Breast epithelium (tissue), 4 donors: ENCODE measurements at regions not wholly inside any gene's neighbourhood (a gene's known extent, or its start where the extent isn't known, plus 50 kb on each side); places are given as distances from the start of the nearest gene placed in this dataset.
A peak's percentile ranks its signal among the peaks of the same experiment; 100 is the strongest.

Experiments
- DNase-seq, 2 donors: peaks; one replicate each; pipeline ENCODE4 v3.0.0-alpha.2; 2019; ENCODE audit warnings: low spot score in 2 of 2
- H3K27ac ChIP-seq, 2 donors: fragments of 200-600 bp; sonication (generic) in 1 of 2; one replicate each; pipeline ENCODE4 v1.5.1; 2016 to 2019; ENCODE audit warnings: mild to moderate bottlenecking in 1 of 2
- H3K27me3 ChIP-seq, 2 donors: fragments of 200-600 bp; sonication (generic) in 1 of 2; one replicate each; pipeline versions ENCODE4 v1.5.1 to v1.6.0; 2017 to 2019; ENCODE audit warnings: control low read depth in 1 of 2, mild to moderate bottlenecking in 1 of 2
- H3K36me3 ChIP-seq: fragments of 200-600 bp; one replicate; pipeline ENCODE4 v1.5.1; 2019
- H3K4me1 ChIP-seq, 2 donors: fragments of 200-600 bp; sonication (generic); one replicate each; pipeline ENCODE4 v1.5.1; 2016 to 2019; ENCODE audit warnings: control low read depth in 1 of 2
- H3K4me3 ChIP-seq, 3 donors: fragments of 200-600 bp; sonication (generic); 1 replicate in 2 of 3; 2 replicates in 1 of 3; pipeline ENCODE4 v1.5.1; 2016 to 2019; ENCODE audit warnings: mild to moderate bottlenecking in 3 of 3, moderate library complexity in 2 of 3
- H3K9me3 ChIP-seq, 2 donors: fragments of 200-600 bp; sonication (generic) in 1 of 2; one replicate each; pipeline ENCODE4 v1.5.1; 2016 to 2019; ENCODE audit warnings: control low read depth in 1 of 2
- POLR2A ChIP-seq: fragments of 450-650 bp; IDR thresholded peaks from one replicate; pipeline ENCODE4 v1.6.1; 2016; ENCODE audit warnings: antibody characterized with exemption, mild to moderate bottlenecking, moderate library complexity
- POLR2AphosphoS5 ChIP-seq, 3 donors: sonication (generic); formaldehyde crosslinking; IDR thresholded peaks; one replicate each; pipeline ENCODE4 v1.6.1; 2017; ENCODE audit warnings: antibody characterized with exemption in 3 of 3
- intact Hi-C: fragments of 100-400 bp; cut with DNase I; formaldehyde crosslinking; loops from one replicate; pipeline ENCODE4 v1.15.1; 2023; ENCODE audit warnings: low total_unique reads
- TF ChIP-seq, protein P1 (sequence below), 3 donors: fragments of 450-650 bp; IDR thresholded peaks; one replicate each; pipeline ENCODE4 v1.5.1; 2016 to 2017; ENCODE audit warnings: antibody characterized with exemption in 3 of 3, mild to moderate bottlenecking in 3 of 3, moderate library complexity in 3 of 3

DNA sequence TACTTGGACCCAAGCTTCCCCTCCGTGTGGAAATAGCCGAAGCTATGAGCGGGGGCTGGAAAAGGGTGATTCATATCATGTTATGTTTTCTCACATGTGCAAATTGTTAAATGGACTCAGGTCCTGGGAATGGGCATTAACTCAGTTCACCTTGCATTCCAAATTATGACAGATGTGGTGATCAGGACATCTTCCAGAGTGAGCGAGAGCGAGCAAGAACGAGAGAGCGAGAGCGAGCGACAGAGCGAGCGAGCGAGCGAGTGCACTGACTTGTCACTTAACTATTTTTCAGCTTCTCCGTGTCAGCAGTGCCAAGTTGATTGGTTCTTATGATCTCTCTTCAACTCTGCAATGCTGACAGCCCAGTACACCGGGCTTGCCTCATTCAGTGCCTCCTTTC is 437.4 kb upstream of the NRSN1 start:
- no peak overlapping the region for H3K27ac ChIP-seq
- no peaks in the 10 kb centered on the region for H3K9me3 ChIP-seq
- intact Hi-C loops, result no loop called here
- H3K4me3 ChIP-seq, result peak overlapping the region in 1 of 3 donors; percentile 30
- no peak for DNase-seq
- no peak for TF ChIP-seq POLR2A
- TF ChIP-seq, protein P1, sequence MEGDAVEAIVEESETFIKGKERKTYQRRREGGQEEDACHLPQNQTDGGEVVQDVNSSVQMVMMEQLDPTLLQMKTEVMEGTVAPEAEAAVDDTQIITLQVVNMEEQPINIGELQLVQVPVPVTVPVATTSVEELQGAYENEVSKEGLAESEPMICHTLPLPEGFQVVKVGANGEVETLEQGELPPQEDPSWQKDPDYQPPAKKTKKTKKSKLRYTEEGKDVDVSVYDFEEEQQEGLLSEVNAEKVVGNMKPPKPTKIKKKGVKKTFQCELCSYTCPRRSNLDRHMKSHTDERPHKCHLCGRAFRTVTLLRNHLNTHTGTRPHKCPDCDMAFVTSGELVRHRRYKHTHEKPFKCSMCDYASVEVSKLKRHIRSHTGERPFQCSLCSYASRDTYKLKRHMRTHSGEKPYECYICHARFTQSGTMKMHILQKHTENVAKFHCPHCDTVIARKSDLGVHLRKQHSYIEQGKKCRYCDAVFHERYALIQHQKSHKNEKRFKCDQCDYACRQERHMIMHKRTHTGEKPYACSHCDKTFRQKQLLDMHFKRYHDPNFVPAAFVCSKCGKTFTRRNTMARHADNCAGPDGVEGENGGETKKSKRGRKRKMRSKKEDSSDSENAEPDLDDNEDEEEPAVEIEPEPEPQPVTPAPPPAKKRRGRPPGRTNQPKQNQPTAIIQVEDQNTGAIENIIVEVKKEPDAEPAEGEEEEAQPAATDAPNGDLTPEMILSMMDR (IDR thresholded peaks at IDR 0.05), result no peak
- TF ChIP-seq POLR2AphosphoS5 (IDR thresholded peaks at IDR 0.05), result no peak
- H3K36me3 ChIP-seq, result no peaks in the 10 kb centered on the region
- H3K4me1 ChIP-seq, result no peaks in the 10 kb centered on the region
- H3K27me3 ChIP-seq, result no peaks in the 10 kb centered on the region

- DNase-seq, result no peak
- H3K27ac ChIP-seq, result no peak overlapping the region
- intact Hi-C loops, result loop anchor here (5.0 kb wide), 1 partner anchor 1378 kb away; no protein-coding TSS in a partner anchor
Measured at GRCh38 chr6:23690453-23691049, 435.5 kb upstream of the NRSN1 start.

GRCh38 chr6:23692184-23692583 is 433.8 kb upstream of the NRSN1 start:
- no peak for TF ChIP-seq POLR2A
- no peak for TF ChIP-seq POLR2AphosphoS5 (IDR thresholded peaks at IDR 0.05)
- TF ChIP-seq, protein P1 (IDR thresholded peaks at IDR 0.05), result no peak
- Histone ChIP-seq H3K27ac (no peak overlapping the region), H3K36me3 (no peaks in the 10 kb centered on the region), H3K4me1 (no peaks in the 10 kb centered on the region), H3K27me3 (no peaks in the 10 kb centered on the region), H3K4me3 (no peak overlapping the region), H3K9me3 (no peaks in the 10 kb centered on the region)
- no peak for DNase-seq
- intact Hi-C loops, result loop anchor here (5.0 kb wide), 1 partner anchor 1380 kb away; no protein-coding TSS in a partner anchor

More at GRCh38 chr6:23690453-23691049, 435.5 kb upstream of the NRSN1 start:
- Histone ChIP-seq H3K4me3 (no peak overlapping the region), H3K27me3 (no peaks in the 10 kb centered on the region), H3K9me3 (no peaks in the 10 kb centered on the region), H3K4me1 (no peaks in the 10 kb centered on the region), H3K36me3 (no peaks in the 10 kb centered on the region)
- TF ChIP-seq, protein P1 (IDR thresholded peaks at IDR 0.05), result no peak
- no peak for TF ChIP-seq POLR2AphosphoS5 (IDR thresholded peaks at IDR 0.05)
- TF ChIP-seq POLR2A, result no peak

- no peak overlapping the region for H3K27ac ChIP-seq
- no peaks in the 10 kb centered on the region for H3K9me3 ChIP-seq
- no peak overlapping the region for H3K4me3 ChIP-seq
- intact Hi-C loops, result no loop called here
- H3K27me3 ChIP-seq, result no peaks in the 10 kb centered on the region
- no peaks in the 10 kb centered on the region for H3K4me1 ChIP-seq
- TF ChIP-seq POLR2AphosphoS5 (IDR thresholded peaks at IDR 0.05), result no peak
- TF ChIP-seq, protein P1 (IDR thresholded peaks at IDR 0.05), result no peak
- no peak for TF ChIP-seq POLR2A
- DNase-seq, result no peak
- no peaks in the 10 kb centered on the region for H3K36me3 ChIP-seq
Measured at GRCh38 chr6:23696992-23697391, 429.0 kb upstream of the NRSN1 start.

GRCh38 chr6:23704479-23705052 is 421.4 kb upstream of the NRSN1 start:
- no peaks in the 10 kb centered on the region for H3K27me3 ChIP-seq
- H3K4me3 ChIP-seq, result no peak overlapping the region
- no peak for DNase-seq
- H3K36me3 ChIP-seq, result no peaks in the 10 kb centered on the region
- H3K9me3 ChIP-seq, result no peaks in the 10 kb centered on the region
- no peak overlapping the region for H3K27ac ChIP-seq
- intact Hi-C loops, result no loop called here
- TF ChIP-seq POLR2AphosphoS5 (IDR thresholded peaks at IDR 0.05), result no peak
- no peak for TF ChIP-seq POLR2A
- TF ChIP-seq, protein P1 (IDR thresholded peaks at IDR 0.05), result no peak
- no peaks in the 10 kb centered on the region for H3K4me1 ChIP-seq
